ENCODE measurements at regions not wholly inside any gene's neighbourhood (a gene's known extent, or its start where the extent isn't known, plus 50 kb on each side); places are given as distances from the start of the nearest gene placed in this dataset.

DNA sequence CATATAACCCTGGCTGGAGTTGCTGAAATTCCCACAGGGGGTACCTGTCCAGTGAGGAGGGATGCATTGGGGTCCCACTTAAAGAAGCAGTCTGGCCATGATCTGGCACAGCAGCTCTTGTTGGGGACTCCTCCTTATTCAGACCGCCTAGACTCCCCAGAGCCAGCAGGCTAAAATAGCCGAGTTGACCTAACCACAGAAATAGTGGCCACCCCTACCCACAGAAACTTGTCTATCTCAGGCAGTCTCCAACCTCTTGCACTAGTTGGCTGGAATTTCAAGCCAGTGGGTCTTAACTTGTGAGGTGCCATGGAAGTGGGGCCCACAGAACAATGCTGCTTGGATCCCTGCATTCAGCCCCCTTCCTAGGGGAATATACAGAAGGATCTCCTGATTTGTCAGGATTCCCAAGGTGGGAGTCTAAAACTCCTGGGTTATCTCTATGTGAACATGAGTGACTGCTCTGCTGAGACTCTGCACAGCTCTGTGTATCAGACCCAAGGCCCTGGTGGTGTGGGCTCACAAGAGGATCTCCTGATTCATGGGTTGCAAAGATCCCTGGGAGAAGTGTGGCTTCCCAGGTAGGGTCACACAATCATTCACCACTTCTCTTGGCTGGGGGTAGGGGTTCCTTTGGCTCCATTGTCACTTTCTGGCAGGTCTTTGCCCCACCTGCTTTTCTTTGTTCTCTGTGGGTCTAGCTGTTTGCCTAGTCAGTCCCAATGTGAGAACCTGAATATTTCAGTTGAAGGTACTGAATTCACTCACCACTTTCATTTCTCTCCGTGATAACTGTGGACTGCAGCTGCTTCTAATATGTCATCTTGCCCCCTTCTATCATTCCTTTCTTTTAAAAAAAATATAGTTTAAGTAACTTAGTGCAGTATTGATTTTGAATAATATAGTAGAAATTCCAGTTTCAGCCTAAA is 65.5 kb upstream of the CLVS2 start:
- Histone ChIP-seq H3K4me1 (replicated peaks in 1 of 4; ENCODE audit: control insufficient read depth in 3 of 4, insufficient read depth in 4 of 4, low read length in 3 of 4) (no peaks in the 10 kb centered on the region), H4K8ac (ENCODE audit: extremely low read depth, insufficient read depth, low read length) (no peak overlapping the region), H3K14ac (ENCODE audit: insufficient read length) (no peak overlapping the region), H3K79me1 (ENCODE audit: low read depth, low read length) (no peaks in the 10 kb centered on the region), H3K18ac (ENCODE audit: extremely low read depth, low read length) (no peak overlapping the region), H4K20me1 (replicated peaks in 1 of 2; ENCODE audit: control insufficient read depth in 1 of 2, insufficient read depth in 2 of 2, low read length in 2 of 2) (no peaks in the 10 kb centered on the region), H2BK120ac (replicated peaks; ENCODE audit: low read depth, low read length) (no peak overlapping the region), H3K4ac (replicated peaks; ENCODE audit: insufficient read length, low read depth, low read length) (no peak overlapping the region), H3K27ac (ENCODE audit: low read depth, low read length) (no peak overlapping the region), H3K27me3 (replicated peaks in 1 of 4; ENCODE audit: control insufficient read depth in 3 of 4, extremely low read depth in 1 of 4, insufficient read depth in 3 of 4, low read length in 3 of 4) (no peaks in the 10 kb centered on the region), H2BK5ac (ENCODE audit: low read depth, low read length) (no peak overlapping the region), H2BK20ac (ENCODE audit: low read length) (no peak overlapping the region), H2BK12ac (ENCODE audit: low read depth, low read length) (no peak overlapping the region), H2AK5ac (ENCODE audit: low read depth, low read length) (no peak overlapping the region), H2AFZ (ENCODE audit: low read length) (no peak overlapping the region), H3K9ac (replicated peaks in 1 of 4; ENCODE audit: extremely low read depth in 1 of 4, low read depth in 3 of 4, low read length in 3 of 4) (no peak overlapping the region), H3K4me2 (ENCODE audit: insufficient read depth in 1 of 2, low read depth in 2 of 2, low read length in 2 of 2) (no peak overlapping the region), H3K23ac (ENCODE audit: insufficient read length) (no peak overlapping the region), H3K79me2 (ENCODE audit: control insufficient read depth in 1 of 2, insufficient read depth in 2 of 2, low read length in 2 of 2) (no peaks in the 10 kb centered on the region), H3K9me3 (ENCODE audit: insufficient read depth in 2 of 2, low read depth in 1 of 2, low read length in 1 of 2) (no peaks in the 10 kb centered on the region), H3K56ac (replicated peaks; ENCODE audit: insufficient read length, low read depth, low read length) (no peak overlapping the region), H2BK15ac (ENCODE audit: low read length) (no peak overlapping the region), H3K36me3 (ENCODE audit: control insufficient read depth in 2 of 4, insufficient read depth in 4 of 4, low read length in 3 of 4) (no peaks in the 10 kb centered on the region), H4K91ac (replicated peaks; ENCODE audit: insufficient read length, low read length) (no peak overlapping the region), H3K4me3 (ENCODE audit: extremely low read depth in 1 of 4, insufficient read depth in 2 of 4, low read depth in 3 of 4, low read length in 4 of 4) (no peak overlapping the region), H3K23me2 (ENCODE audit: low read depth, low read length) (no peaks in the 10 kb centered on the region), H4K5ac (ENCODE audit: insufficient read length, low read depth, low read length) (no peak overlapping the region)
- WGBS, 2 experiments (ENCODE audit: extremely low coverage in 1 of 2, insufficient coverage in 1 of 2, insufficient read length in 1 of 2, insufficient replicate concordance in 2 of 2, low coverage in 1 of 2, low lambda C conversion rate in 2 of 2, missing lambda C conversion rate in 1 of 2) = 91% methylated on average over 3 of the region's 3 CpGs; no CpG with 5 or more reads in 1 of the 2 experiments
- POLR2A ChIA-PET (ENCODE audit: partially characterized antibody) = no interaction called here
- no peak for FAIRE-seq
- DNase-seq (ENCODE audit: low read depth in 1 of 2, low spot score in 2 of 2) = no peak
- CTCF ChIA-PET (ENCODE audit: partially characterized antibody) = interaction anchor here (1.0 to 1.6 kb wide), 3 partner anchors 61 to 202 kb away, joined by 3 to 4 read pairs (median 3); no protein-coding TSS in a partner anchor
- TF ChIP-seq CREB1 (IDR thresholded peaks at IDR 0.05) (no peak), KDM1A (IDR thresholded peaks at IDR 0.05; ENCODE audit: borderline replicate concordance, low read length) (no peak), NRF1 (IDR thresholded peaks at IDR 0.05; ENCODE audit: low read depth, low read length) (no peak), FOSL1 (IDR thresholded peaks at IDR 0.05; ENCODE audit: insufficient read depth, low read depth, low read length) (no peak), ZNF274 (IDR thresholded peaks at IDR 0.05; ENCODE audit: borderline replicate concordance, extremely low read depth, low read length) (no peak), EP300 (IDR thresholded peaks at IDR 0.05; ENCODE audit: borderline replicate concordance in 1 of 2, low read depth in 2 of 2, low read length in 2 of 2) (no peak), BACH1 (IDR thresholded peaks at IDR 0.05; ENCODE audit: low read length) (no peak), BRCA1 (IDR thresholded peaks at IDR 0.05; ENCODE audit: low read depth, low read length) (no peak), SP2 (IDR thresholded peaks at IDR 0.05; ENCODE audit: low read length) (no peak), SIX5 (IDR thresholded peaks at IDR 0.05; ENCODE audit: low read depth, low read length) (no peak), SP1 (IDR thresholded peaks at IDR 0.05; ENCODE audit: low read depth, low read length) (no peak), CEBPB (IDR thresholded peaks at IDR 0.05; ENCODE audit: low read depth, low read length) (no peak), HDAC2 (IDR thresholded peaks at IDR 0.05; ENCODE audit: borderline replicate concordance in 1 of 2, low read depth in 2 of 2, low read length in 2 of 2) (no peak)

All from H1 (cell line).